Mesendoderm (in vitro differentiated cells): ENCODE measurements at regions not wholly inside any gene's neighbourhood (a gene's known extent, or its start where the extent isn't known, plus 50 kb on each side); places are given as distances from the start of the nearest gene placed in this dataset.
A peak's percentile ranks its signal among the peaks of the same experiment; 100 is the strongest.
"Not testable (repeated sequence)": the region's sequence is repeated elsewhere in the genome, so short reads cannot be mapped to it uniquely, and the experiment has no call there.

Experiments used
- DNase-seq: peaks from one replicate; pipeline ENCODE4 v3.0.0; 2013
- H2AK5ac ChIP-seq: 2 replicates; pipeline ENCODE4 v1.6.1; 2013; ENCODE audit warnings: low read length, inconsistent platforms
- H2BK120ac ChIP-seq: 2 replicates; pipeline ENCODE4 v1.6.1; 2013; ENCODE audit warnings: low read depth, mild to moderate bottlenecking, low read length, moderate library complexity, mixed read lengths
- H2BK15ac ChIP-seq: replicated peaks from 2 replicates; pipeline ENCODE4 v1.6.1; 2013; ENCODE audit warnings: low read depth, mild to moderate bottlenecking, moderate library complexity
- H2BK5ac ChIP-seq: 2 replicates; pipeline ENCODE4 v1.6.1; 2013; ENCODE audit warnings: low read length, inconsistent platforms
- H3K18ac ChIP-seq: 2 replicates; pipeline ENCODE4 v1.6.1; 2013; ENCODE audit warnings: mild to moderate bottlenecking, low read length, mixed read lengths
- H3K23ac ChIP-seq: one replicate; pipeline ENCODE4 v1.6.1; 2013; ENCODE audit warnings: low read length
- H3K27ac ChIP-seq: 2 replicates; pipeline ENCODE4 v1.5.1; 2013; ENCODE audit warnings: low read depth, mild to moderate bottlenecking, inconsistent platforms, low read length, moderate library complexity
- H3K27me3 ChIP-seq: 2 replicates; pipeline ENCODE4 v1.6.1; 2013; ENCODE audit warnings: low read length, control low read depth, mild to moderate bottlenecking, inconsistent platforms; ENCODE audit not compliant: insufficient read depth, poor library complexity
- H3K36me3 ChIP-seq: 2 replicates; pipeline ENCODE4 v1.6.1; 2013; ENCODE audit warnings: low read length, inconsistent platforms; ENCODE audit not compliant: control insufficient read depth, insufficient read depth
- H3K4ac ChIP-seq: one replicate; pipeline ENCODE4 v1.6.1; 2013; ENCODE audit warnings: low read depth, mild to moderate bottlenecking, low read length, moderate library complexity
- H3K4me1 ChIP-seq: 2 replicates; pipeline ENCODE4 v1.6.1; 2013; ENCODE audit warnings: low read depth, low read length, inconsistent platforms; ENCODE audit not compliant: control insufficient read depth
- H3K4me2 ChIP-seq: 2 replicates; pipeline ENCODE4 v1.6.1; 2013; ENCODE audit warnings: low read length
- H3K4me3 ChIP-seq: 2 replicates; pipeline ENCODE4 v1.5.1; 2013; ENCODE audit warnings: mild to moderate bottlenecking, low read length
- H3K56ac ChIP-seq: one replicate; pipeline ENCODE4 v1.6.1; 2013; ENCODE audit warnings: low read length
- H3K79me1 ChIP-seq: 2 replicates; pipeline ENCODE4 v1.6.1; 2013; ENCODE audit warnings: low read length, inconsistent platforms
- H3K79me2 ChIP-seq: 2 replicates; pipeline ENCODE4 v1.6.1; 2013; ENCODE audit warnings: mild to moderate bottlenecking, low read length; ENCODE audit not compliant: control insufficient read depth, insufficient read depth
- H3K9ac ChIP-seq: 2 replicates; pipeline ENCODE4 v1.6.1; 2013; ENCODE audit warnings: low read length, inconsistent platforms
- H4K5ac ChIP-seq: one replicate; pipeline ENCODE4 v1.6.1; 2013; ENCODE audit warnings: low read length
- H4K8ac ChIP-seq: one replicate; pipeline ENCODE4 v1.6.1; 2013; ENCODE audit warnings: low read depth, mild to moderate bottlenecking, control low read depth, low read length, moderate library complexity
- WGBS: extraction: QIAGEN DNeasy Blood & Tissue Kit; methylation state at CpG from one replicate; pipeline ENCODE4 v1.1.7; 2013; ENCODE audit warnings: low lambda C conversion rate, missing lambda C conversion rate; ENCODE audit not compliant: insufficient coverage; ENCODE audit errors: extremely low coverage; 5-methylcytosine and 5-hydroxymethylcytosine counted together

GRCh38 chr4:116005037-116005805 lies 891.8 kb upstream of the NDST4 start:
- Histone ChIP-seq H4K8ac (no peak overlapping the region), H3K27ac (no peak overlapping the region), H2BK5ac (no peak overlapping the region), H3K4me1 (no peaks in the 10 kb centered on the region), H3K36me3 (no peaks in the 10 kb centered on the region), H3K4me3 (no peak overlapping the region), H4K5ac (no peak overlapping the region), H3K4ac (no peak overlapping the region), H3K23ac (no peak overlapping the region), H2BK120ac (no peak overlapping the region), H3K9ac (no peak overlapping the region), H2BK15ac (no peak overlapping the region), H3K18ac (no peak overlapping the region), H3K27me3 (no peaks in the 10 kb centered on the region), H3K79me2 (no peaks in the 10 kb centered on the region), H2AK5ac (no peak overlapping the region), H3K4me2 (no peak overlapping the region), H3K56ac (no peak overlapping the region), H3K79me1 (no peaks in the 10 kb centered on the region)
- WGBS: no CpG with 5 or more reads among the region's 3 CpGs
- DNase-seq: peak; percentile 18

- H2AK5ac ChIP-seq: no peak overlapping the region
- H4K8ac ChIP-seq: no peak overlapping the region
- H3K4me1 ChIP-seq: no peaks in the 10 kb centered on the region
- H2BK5ac ChIP-seq: no peak overlapping the region
- no peak overlapping the region for H2BK15ac ChIP-seq
- no peak overlapping the region for H2BK120ac ChIP-seq
- H3K9ac ChIP-seq: no peak overlapping the region
- H3K56ac ChIP-seq: no peak overlapping the region
- H3K27me3 ChIP-seq: no peaks in the 10 kb centered on the region
- H3K79me2 ChIP-seq: no peaks in the 10 kb centered on the region
- no peak overlapping the region for H3K4me2 ChIP-seq
- DNase-seq: no peak
- H3K36me3 ChIP-seq: no peaks in the 10 kb centered on the region
- no peak overlapping the region for H3K4me3 ChIP-seq
- H3K23ac ChIP-seq: no peak overlapping the region
- H3K79me1 ChIP-seq: no peaks in the 10 kb centered on the region
- H3K18ac ChIP-seq: no peak overlapping the region
- WGBS: no CpG with 5 or more reads among the region's 4 CpGs
- no peak overlapping the region for H4K5ac ChIP-seq
- no peak overlapping the region for H3K27ac ChIP-seq
- H3K4ac ChIP-seq: no peak overlapping the region
Observed at GRCh38 chr4:116001291-116001690, 887.9 kb upstream of the NDST4 start.

- no peak overlapping the region for H3K9ac ChIP-seq
- H3K18ac ChIP-seq: no peak overlapping the region
- no peak overlapping the region for H2BK5ac ChIP-seq
- H3K27ac ChIP-seq: no peak overlapping the region
- no peak overlapping the region for H4K8ac ChIP-seq
- H2BK15ac ChIP-seq: no peak overlapping the region
- no peaks in the 10 kb centered on the region for H3K79me1 ChIP-seq
- H3K36me3 ChIP-seq: no peaks in the 10 kb centered on the region
- no peak overlapping the region for H3K56ac ChIP-seq
- no peak overlapping the region for H4K5ac ChIP-seq
- no peak overlapping the region for H3K23ac ChIP-seq
- no peak for DNase-seq
- no peak overlapping the region for H2AK5ac ChIP-seq
- H3K79me2 ChIP-seq: no peaks in the 10 kb centered on the region
- no peak overlapping the region for H2BK120ac ChIP-seq
- H3K4me2 ChIP-seq: no peak overlapping the region
- no peaks in the 10 kb centered on the region for H3K4me1 ChIP-seq
- no peak overlapping the region for H3K4me3 ChIP-seq
- no peaks in the 10 kb centered on the region for H3K27me3 ChIP-seq
- H3K4ac ChIP-seq: no peak overlapping the region
- no CpG with 5 or more reads among the region's 6 CpGs for WGBS
Observed at GRCh38 chr4:115986573-115986972, 873.2 kb upstream of the NDST4 start.

- H2BK15ac ChIP-seq, H3K36me3 ChIP-seq, H3K4me3 ChIP-seq, H3K79me1 ChIP-seq, H3K4me1 ChIP-seq, H2AK5ac ChIP-seq, H3K79me2 ChIP-seq, DNase-seq, H3K23ac ChIP-seq, H3K27me3 ChIP-seq, H3K4me2 ChIP-seq: not testable (repeated sequence)
- WGBS: no CpG with 5 or more reads among the region's 8 CpGs
- Histone ChIP-seq H3K9ac (peak overlapping the region; percentile 56), H4K5ac (peak overlapping the region; percentile 7), H3K27ac (peak overlapping the region; percentile 88), H3K4ac (peak overlapping the region; percentile 97), H4K8ac (peak overlapping the region; percentile 76), H2BK5ac (peak overlapping the region; percentile 82), H3K18ac (peak overlapping the region; percentile 96), H2BK120ac (peak overlapping the region; percentile 99), H3K56ac (peak overlapping the region; percentile 40)
Observed at GRCh38 chr4:115975421-115976001, 862.1 kb upstream of the NDST4 start.

GRCh38 chr4:115973768-115974167 lies 860.3 kb upstream of the NDST4 start:
- H3K4ac ChIP-seq: no peak overlapping the region
- no peak overlapping the region for H4K8ac ChIP-seq
- H3K79me2 ChIP-seq: no peaks in the 10 kb centered on the region
- H2BK15ac ChIP-seq: no peak overlapping the region
- H2AK5ac ChIP-seq: no peak overlapping the region
- H3K4me1 ChIP-seq: no peaks in the 10 kb centered on the region
- H3K56ac ChIP-seq: no peak overlapping the region
- H3K27me3 ChIP-seq: no peaks in the 10 kb centered on the region
- no peak overlapping the region for H3K4me2 ChIP-seq
- no peak overlapping the region for H4K5ac ChIP-seq
- no peak overlapping the region for H3K4me3 ChIP-seq
- H3K27ac ChIP-seq: no peak overlapping the region
- WGBS: no CpG with 5 or more reads among the region's 1 CpG
- no peaks in the 10 kb centered on the region for H3K79me1 ChIP-seq
- H3K36me3 ChIP-seq: no peaks in the 10 kb centered on the region
- H2BK5ac ChIP-seq: no peak overlapping the region
- no peak overlapping the region for H3K23ac ChIP-seq
- no peak overlapping the region for H3K9ac ChIP-seq
- peak; percentile 96 for DNase-seq
- no peak overlapping the region for H3K18ac ChIP-seq
- H2BK120ac ChIP-seq: no peak overlapping the region
